Suprapubic skin (tissue), 4 donors: ENCODE measurements at regions not wholly inside any gene's neighbourhood (a gene's known extent, or its start where the extent isn't known, plus 50 kb on each side); places are given as distances from the start of the nearest gene placed in this dataset.

ENCODE experiments used
- DNase-seq, 2 donors: peaks; one replicate each; pipeline ENCODE4 v3.0.0-alpha.2; 2019; ENCODE audit warnings: low spot score in 2 of 2
- H3K27ac ChIP-seq: fragments of 200-600 bp; sonication (generic); one replicate; pipeline ENCODE4 v1.5.1; 2019
- H3K27me3 ChIP-seq: fragments of 200-600 bp; sonication (generic); one replicate; pipeline ENCODE4 v1.5.1; 2019
- H3K36me3 ChIP-seq: fragments of 200-600 bp; sonication (generic); one replicate; pipeline ENCODE4 v1.5.1; 2019
- H3K4me1 ChIP-seq: fragments of 200-600 bp; sonication (generic); one replicate; pipeline ENCODE4 v1.5.1; 2019
- H3K4me3 ChIP-seq: fragments of 200-600 bp; sonication (generic); one replicate; pipeline ENCODE4 v1.5.1; 2019; ENCODE audit warnings: mild to moderate bottlenecking
- H3K9me3 ChIP-seq: fragments of 200-600 bp; sonication (generic); one replicate; pipeline ENCODE4 v1.5.1; 2019
- CTCF ChIP-seq, 2 donors: fragments of 200-600 bp in 1 of 2; fragments of 450-650 bp in 1 of 2; sonication (generic) in 1 of 2; IDR thresholded peaks; one replicate each; pipeline ENCODE4 v1.5.1; 2016 to 2019; ENCODE audit warnings: antibody characterized with exemption in 2 of 2, mild to moderate bottlenecking in 1 of 2, moderate library complexity in 1 of 2
- EP300 ChIP-seq: sonication (generic); formaldehyde crosslinking; IDR thresholded peaks from one replicate; pipeline ENCODE4 v1.6.1; 2017; ENCODE audit warnings: antibody characterized with exemption
- POLR2A ChIP-seq, 2 donors: fragments of 450-650 bp; IDR thresholded peaks; one replicate each; pipeline ENCODE4 v1.6.1; 2017; ENCODE audit warnings: antibody characterized with exemption in 2 of 2, mild to moderate bottlenecking in 2 of 2, moderate library complexity in 2 of 2
- POLR2AphosphoS5 ChIP-seq, 3 donors: sonication (generic); formaldehyde crosslinking; IDR thresholded peaks; one replicate each; pipeline ENCODE4 v1.6.1; 2017; ENCODE audit warnings: antibody characterized with exemption in 3 of 3
- WGBS: methylation state at CpG from one replicate; pipeline ENCODE4 v1.1.5; 2018; 5-methylcytosine and 5-hydroxymethylcytosine counted together

- no peak for TF ChIP-seq POLR2A (IDR thresholded peaks at IDR 0.05)
- TF ChIP-seq POLR2AphosphoS5 (IDR thresholded peaks at IDR 0.05): no peak
- no peak for TF ChIP-seq CTCF (IDR thresholded peaks at IDR 0.05)
- no peak for TF ChIP-seq EP300
- no peak for DNase-seq
- 87% methylated on average over 2 of the region's 2 CpGs for WGBS
Observed at GRCh38 chr5:18158166-18158565, 523.9 kb downstream of the TAF11L14 start.

GRCh38 chr5:18159331-18159730 lies 525.1 kb downstream of the TAF11L14 start:
- TF ChIP-seq CTCF (IDR thresholded peaks at IDR 0.05): no peak
- no peak for TF ChIP-seq POLR2A (IDR thresholded peaks at IDR 0.05)
- no peak for TF ChIP-seq EP300
- no peak for TF ChIP-seq POLR2AphosphoS5 (IDR thresholded peaks at IDR 0.05)
- Histone ChIP-seq H3K9me3 (peaks cover 4% of the 10 kb centered on the region), H3K27me3 (no peaks in the 10 kb centered on the region), H3K4me1 (no peaks in the 10 kb centered on the region), H3K27ac (no peak overlapping the region), H3K4me3 (no peak overlapping the region), H3K36me3 (no peaks in the 10 kb centered on the region)
- WGBS: 59% methylated on average over 1 of the region's 1 CpG
- no peak for DNase-seq

More at GRCh38 chr5:18158166-18158565, 523.9 kb downstream of the TAF11L14 start:
- Histone ChIP-seq H3K36me3 (no peaks in the 10 kb centered on the region), H3K27me3 (no peaks in the 10 kb centered on the region), H3K9me3 (peaks cover 4% of the 10 kb centered on the region), H3K4me1 (no peaks in the 10 kb centered on the region), H3K4me3 (no peak overlapping the region), H3K27ac (no peak overlapping the region)

- Histone ChIP-seq H3K36me3 (no peaks in the 10 kb centered on the region), H3K4me3 (no peak overlapping the region), H3K4me1 (no peaks in the 10 kb centered on the region), H3K27ac (no peak overlapping the region), H3K27me3 (no peaks in the 10 kb centered on the region), H3K9me3 (no peaks in the 10 kb centered on the region)
- TF ChIP-seq EP300 (no peak), POLR2A (IDR thresholded peaks at IDR 0.05) (no peak)
- DNase-seq: no peak
- 74% methylated on average over 3 of the region's 3 CpGs for WGBS
Observed at GRCh38 chr5:18171684-18172083, 537.4 kb downstream of the TAF11L14 start.

- H3K4me1 ChIP-seq: no peaks in the 10 kb centered on the region
- no peaks in the 10 kb centered on the region for H3K36me3 ChIP-seq
- no peak for DNase-seq
- no peak overlapping the region for H3K4me3 ChIP-seq
- H3K27me3 ChIP-seq: no peaks in the 10 kb centered on the region
- WGBS: 76% methylated on average over 3 of the region's 3 CpGs
- no peaks in the 10 kb centered on the region for H3K9me3 ChIP-seq
- H3K27ac ChIP-seq: no peak overlapping the region
- TF ChIP-seq POLR2A (IDR thresholded peaks at IDR 0.05): no peak
- TF ChIP-seq CTCF (IDR thresholded peaks at IDR 0.05): no peak
- TF ChIP-seq POLR2AphosphoS5 (IDR thresholded peaks at IDR 0.05): no peak
- no peak for TF ChIP-seq EP300
Observed at GRCh38 chr5:18179579-18179978, 545.3 kb downstream of the TAF11L14 start.

GRCh38 chr5:18181575-18181974 lies 547.3 kb downstream of the TAF11L14 start:
- no peak for TF ChIP-seq CTCF (IDR thresholded peaks at IDR 0.05)
- no peak for TF ChIP-seq POLR2AphosphoS5 (IDR thresholded peaks at IDR 0.05)
- no peak for TF ChIP-seq EP300
- TF ChIP-seq POLR2A (IDR thresholded peaks at IDR 0.05): no peak
- Histone ChIP-seq H3K27me3 (no peaks in the 10 kb centered on the region), H3K36me3 (no peaks in the 10 kb centered on the region), H3K27ac (no peak overlapping the region), H3K9me3 (no peaks in the 10 kb centered on the region), H3K4me1 (no peaks in the 10 kb centered on the region), H3K4me3 (no peak overlapping the region)
- no peak for DNase-seq
- 56% methylated on average over 1 of the region's 1 CpG for WGBS

GRCh38 chr5:18195910-18196309 lies 561.6 kb downstream of the TAF11L14 start:
- 60% methylated on average over 2 of the region's 2 CpGs for WGBS
- no peaks in the 10 kb centered on the region for H3K27me3 ChIP-seq
- no peaks in the 10 kb centered on the region for H3K36me3 ChIP-seq
- no peak for DNase-seq
- no peak for TF ChIP-seq EP300
- TF ChIP-seq POLR2AphosphoS5 (IDR thresholded peaks at IDR 0.05): no peak
- TF ChIP-seq CTCF (IDR thresholded peaks at IDR 0.05): no peak
- TF ChIP-seq POLR2A (IDR thresholded peaks at IDR 0.05): no peak
- no peak overlapping the region for H3K27ac ChIP-seq
- no peak overlapping the region for H3K4me3 ChIP-seq
- no peaks in the 10 kb centered on the region for H3K4me1 ChIP-seq
- H3K9me3 ChIP-seq: peaks cover 7% of the 10 kb centered on the region
